Mucosa of descending colon (tissue), 3 donors: ENCODE measurements at regions not wholly inside any gene's neighbourhood (a gene's known extent, or its start where the extent isn't known, plus 50 kb on each side); places are given as distances from the start of the nearest gene placed in this dataset.

Experiments
- ATAC-seq: fragments of 200-7000 bp; cut with Tn5 transposase; one replicate; pipeline ENCODE4 v1.9.1; 2020; ENCODE audit warnings: mild to moderate bottlenecking, moderate library complexity
- DNase-seq, 3 donors: peaks; one replicate each; pipeline ENCODE4 v3.0.0-alpha.2; 2020
- H3K36me3 ChIP-seq: fragments of 200-600 bp; one replicate; pipeline ENCODE4 v1.8.0; 2021; ENCODE audit warnings: low read depth, mild to moderate bottlenecking
- H3K4me1 ChIP-seq: fragments of 200-600 bp; one replicate; pipeline ENCODE4 v1.8.0; 2021; ENCODE audit warnings: low read depth, mild to moderate bottlenecking
- H3K4me3 ChIP-seq: fragments of 200-600 bp; one replicate; pipeline ENCODE4 v1.8.0; 2021; ENCODE audit warnings: mild to moderate bottlenecking
- H3K9me3 ChIP-seq: fragments of 200-600 bp; one replicate; pipeline ENCODE4 v1.8.0; 2021; ENCODE audit warnings: mild to moderate bottlenecking
- CTCF ChIP-seq: fragments of 200-600 bp; IDR thresholded peaks from one replicate; pipeline ENCODE4 v1.8.0; 2022; ENCODE audit warnings: antibody characterized with exemption, mild to moderate bottlenecking
- intact Hi-C, 2 donors: fragments of 100-400 bp; cut with DNase I in 1 of 2; cut with micrococcal nuclease in 1 of 2; formaldehyde crosslinking; loops; one replicate each; pipeline versions ENCODE4 v1.11.0 to v1.11.1; 2022; cut with DNase I, micrococcal nuclease
- donor health status: DM: no; HTN: no; CAD: no; lungs with moderate emphysema.
- donor health status: DM: no; HTN: no; CAD: no.
- donor health status: DM: no; HTN: yes; CAD: no.

GRCh38 chr6:94510877-94511276, 1066.5 kb upstream of the MANEA start:
- Histone ChIP-seq H3K9me3 (no peaks in the 10 kb centered on the region), H3K36me3 (no peaks in the 10 kb centered on the region), H3K4me3 (no peak overlapping the region), H3K4me1 (no peaks in the 10 kb centered on the region)
- intact Hi-C loops = no loop called here
- ATAC-seq = no peak
- DNase-seq = no peak
- TF ChIP-seq CTCF = no peak

- ATAC-seq (no peak), DNase-seq (no peak)
- intact Hi-C loops = no loop called here
- TF ChIP-seq CTCF = no peak
- H3K4me3 ChIP-seq = no peak overlapping the region
- no peaks in the 10 kb centered on the region for H3K4me1 ChIP-seq
- no peaks in the 10 kb centered on the region for H3K36me3 ChIP-seq
- H3K9me3 ChIP-seq = no peaks in the 10 kb centered on the region
These were observed 1075.8 kb upstream of the MANEA start for GRCh38 chr6:94501516-94501915.

DNA sequence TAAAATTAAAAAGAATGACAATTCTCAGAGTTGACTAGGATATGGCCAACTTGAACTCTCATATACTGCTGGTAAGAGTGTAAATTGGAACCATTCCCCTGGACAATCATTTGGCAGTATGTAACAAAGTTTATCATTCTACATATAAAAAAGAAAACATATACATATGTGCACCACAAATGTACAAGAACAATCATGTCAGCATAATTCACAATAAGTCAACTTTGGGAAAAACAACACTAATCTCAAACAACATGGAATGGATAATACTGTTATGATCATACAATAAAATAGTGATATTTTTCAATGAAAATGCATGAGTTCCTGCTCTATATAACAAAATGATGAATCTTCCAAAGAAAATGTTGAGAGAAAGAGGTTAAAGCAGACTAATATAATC, 1078.7 kb upstream of the EPHA7 start:
- TF ChIP-seq CTCF = no peak
- DNase-seq = no peak
- Histone ChIP-seq H3K4me1 (no peaks in the 10 kb centered on the region), H3K36me3 (no peaks in the 10 kb centered on the region), H3K9me3 (no peaks in the 10 kb centered on the region), H3K4me3 (no peak overlapping the region)
- intact Hi-C loops = no loop called here
- ATAC-seq = no peak

GRCh38 chr6:94494500-94494899, 1075.1 kb upstream of the EPHA7 start:
- Histone ChIP-seq H3K4me3 (no peak overlapping the region), H3K36me3 (no peaks in the 10 kb centered on the region), H3K4me1 (no peaks in the 10 kb centered on the region), H3K9me3 (no peaks in the 10 kb centered on the region)
- no peak for TF ChIP-seq CTCF
- intact Hi-C loops = no loop called here
- DNase-seq = no peak
- no peak for ATAC-seq

DNA sequence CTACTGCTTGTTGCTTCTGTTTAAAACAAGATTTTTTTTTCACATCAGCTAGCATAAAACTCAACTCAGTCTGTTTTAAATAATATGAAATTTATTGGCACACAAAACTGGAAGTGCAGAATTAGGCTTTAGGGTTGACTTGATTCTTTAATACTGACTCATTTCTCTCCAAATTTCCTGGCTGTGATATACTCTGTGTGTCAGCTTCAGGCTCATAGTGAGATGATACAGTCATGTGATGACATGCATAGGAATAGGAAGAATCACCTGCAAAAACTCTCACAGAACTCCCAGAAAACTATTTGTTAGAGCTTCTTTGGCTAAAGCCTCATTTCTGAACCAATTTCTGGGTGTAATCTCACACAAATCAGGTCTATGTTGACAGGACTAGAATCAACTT, 1068.0 kb upstream of the EPHA7 start:
- ATAC-seq (no peak), DNase-seq (no peak)
- Histone ChIP-seq H3K4me1 (no peaks in the 10 kb centered on the region), H3K4me3 (no peak overlapping the region), H3K36me3 (no peaks in the 10 kb centered on the region), H3K9me3 (no peaks in the 10 kb centered on the region)
- intact Hi-C loops = no loop called here
- no peak for TF ChIP-seq CTCF
